Renal pelvis (tissue), 1 donor: ENCODE measurements at regions not wholly inside any gene's neighbourhood (a gene's known extent, or its start where the extent isn't known, plus 50 kb on each side); places are given as distances from the start of the nearest gene placed in this dataset.
"Not testable (repeated sequence)": the region's sequence is repeated elsewhere in the genome, so short reads cannot be mapped to it uniquely, and the experiment has no call there.

Experiments
- DNase-seq: peaks from one replicate; pipeline ENCODE4 v3.0.0-alpha.2; 2013

GRCh38 chr1:188170935-188171334 lies 1342.2 kb downstream of the PLA2G4A start:
- no peak for DNase-seq

GRCh38 chr1:188182063-188182462 lies 1353.3 kb downstream of the PLA2G4A start:
- DNase-seq = not testable (repeated sequence)

- no peak for DNase-seq
These were observed 1359.6 kb downstream of the PLA2G4A start for GRCh38 chr1:188188317-188188716.

GRCh38 chr1:188194916-188195315 lies 1366.2 kb downstream of the PLA2G4A start:
- no peak for DNase-seq

- no peak for DNase-seq
These were observed 1389.5 kb downstream of the PLA2G4A start for GRCh38 chr1:188218289-188218688.

- no peak for DNase-seq
These were observed 1391.3 kb downstream of the PLA2G4A start for GRCh38 chr1:188220051-188220450.

GRCh38 chr1:188224263-188224662 lies 1395.5 kb downstream of the PLA2G4A start:
- DNase-seq = no peak

GRCh38 chr1:188225975-188226374 lies 1397.2 kb downstream of the PLA2G4A start:
- no peak for DNase-seq

GRCh38 chr1:188228623-188229022 lies 1399.9 kb downstream of the PLA2G4A start:
- DNase-seq = no peak

- no peak for DNase-seq
These were observed 1409.0 kb downstream of the PLA2G4A start for GRCh38 chr1:188237573-188238348.

GRCh38 chr1:188240772-188241406 lies 1412.1 kb downstream of the PLA2G4A start:
- DNase-seq = no peak

- DNase-seq = no peak
These were observed 1412.9 kb downstream of the PLA2G4A start for GRCh38 chr1:188241629-188242028.

- DNase-seq = no peak
These were observed 1414.7 kb downstream of the PLA2G4A start for GRCh38 chr1:188243456-188243855.

- DNase-seq = no peak
These were observed 1415.9 kb downstream of the PLA2G4A start for GRCh38 chr1:188244681-188245080.

- DNase-seq = no peak
These were observed 1418.5 kb downstream of the PLA2G4A start for GRCh38 chr1:188247255-188247654.

- DNase-seq = no peak
These were observed 1421.1 kb downstream of the PLA2G4A start for GRCh38 chr1:188249811-188250210.

- DNase-seq = no peak
These were observed 1422.3 kb downstream of the PLA2G4A start for GRCh38 chr1:188251036-188251435.

- no peak for DNase-seq
These were observed 1433.1 kb downstream of the PLA2G4A start for GRCh38 chr1:188261849-188262248.

GRCh38 chr1:188269956-188270355 lies 1441.2 kb downstream of the PLA2G4A start:
- DNase-seq = no peak

- no peak for DNase-seq
These were observed 1441.7 kb downstream of the PLA2G4A start for GRCh38 chr1:188270497-188270896.

GRCh38 chr1:188277771-188278170 lies 1449.0 kb downstream of the PLA2G4A start:
- DNase-seq = no peak

GRCh38 chr1:188281921-188282320 lies 1453.2 kb downstream of the PLA2G4A start:
- no peak for DNase-seq

GRCh38 chr1:188295157-188295556 lies 1466.4 kb downstream of the PLA2G4A start:
- DNase-seq = peak; percentile 26

GRCh38 chr1:188302746-188303145 lies 1474.0 kb downstream of the PLA2G4A start:
- no peak for DNase-seq
